Right lobe of liver (tissue), 6 donors: ENCODE measurements at regions not wholly inside any gene's neighbourhood (a gene's known extent, or its start where the extent isn't known, plus 50 kb on each side); places are given as distances from the start of the nearest gene placed in this dataset.

Experiments used
- ATAC-seq, 4 donors: fragments of 200-7000 bp; cut with Tn5 transposase; one replicate each; pipeline ENCODE4 v1.9.1; 2020; ENCODE audit warnings: mild to moderate bottlenecking in 4 of 4, moderate library complexity in 4 of 4
- DNase-seq, 3 donors: peaks; one replicate each; pipeline ENCODE4 v3.0.0-alpha.2; 2020
- H3K27ac ChIP-seq, 3 donors: fragments of 200-600 bp; one replicate each; pipeline ENCODE4 v1.8.0; 2022
- H3K27me3 ChIP-seq, 2 donors: fragments of 200-600 bp; one replicate each; pipeline ENCODE4 v1.8.0; 2022
- H3K36me3 ChIP-seq, 4 donors: fragments of 200-600 bp; sonication (generic) in 1 of 4; one replicate each; pipeline versions ENCODE4 v1.5.1 to v1.8.0; 2017 to 2022; ENCODE audit warnings: control low read depth in 1 of 4
- H3K4me1 ChIP-seq, 4 donors: fragments of 200-600 bp; sonication (generic) in 1 of 4; one replicate each; pipeline versions ENCODE4 v1.5.1 to v1.8.0; 2017 to 2022; ENCODE audit warnings: control low read depth in 1 of 4
- H3K4me3 ChIP-seq, 3 donors: fragments of 200-600 bp; one replicate each; pipeline ENCODE4 v1.8.0; 2022
- H3K9me3 ChIP-seq, 4 donors: fragments of 200-600 bp; sonication (generic) in 1 of 4; one replicate each; pipeline versions ENCODE4 v1.5.1 to v1.8.0; 2017 to 2022; ENCODE audit warnings: control low read depth in 1 of 4
- CTCF ChIP-seq, 4 donors: fragments of 200-600 bp in 3 of 4; fragments of 450-650 bp in 1 of 4; IDR thresholded peaks; one replicate each; pipeline versions ENCODE4 v1.5.1 to v1.8.0; 2016 to 2022; ENCODE audit warnings: antibody characterized with exemption in 4 of 4, mild to moderate bottlenecking in 2 of 4
- POLR2A ChIP-seq: fragments of 450-650 bp; IDR thresholded peaks from one replicate; pipeline ENCODE4 v1.6.1; 2017; ENCODE audit warnings: antibody characterized with exemption, mild to moderate bottlenecking
- WGBS: methylation state at CpG from one replicate; pipeline ENCODE4 v1.1.6; 2018; ENCODE audit warnings: low coverage, low lambda C conversion rate; ENCODE audit not compliant: insufficient coverage; ENCODE audit errors: missing lambda C conversion rate; 5-methylcytosine and 5-hydroxymethylcytosine counted together
- intact Hi-C, 2 donors: fragments of 100-400 bp; cut with DNase I; formaldehyde crosslinking; loops; one replicate each; pipeline versions ENCODE4 v1.11.2 to v1.14.1; 2022
- small RNA-seq, 2 experiments: library from RNA; depleted of rRNA; stranded (forward); fragments of <200 nt; gene quantifications; one replicate each; pipeline ENCODE3, GENCODE V24; 2016
- donor health status: DM: no; HTN: yes; CAD: no.
- donor health status: DM: no; HTN: no; CAD: no.
- donor health status: DM: no; HTN: no; CAD: no.
- donor health status: DM: no; HTN: yes; CAD: no.
- donor health status: DM: no; HTN: yes; CAD: no.

GRCh38 chr3:157572559-157573270 lies 69.5 kb upstream of the VEPH1 start:
- TF ChIP-seq POLR2A = no peak
- TF ChIP-seq CTCF (IDR thresholded peaks at IDR 0.05) = peak; percentile 61 to 73 (median 68)
- 27% methylated on average over 5 of the region's 8 CpGs for WGBS
- intact Hi-C loops = no loop called here

GRCh38 chr3:157566596-157566995 lies 63.4 kb upstream of the VEPH1 start:
- Histone ChIP-seq H3K27me3 (no peaks in the 10 kb centered on the region), H3K4me3 (no peak overlapping the region), H3K27ac (no peak overlapping the region), H3K4me1 (no peaks in the 10 kb centered on the region), H3K36me3 (no peaks in the 10 kb centered on the region), H3K9me3 (no peaks in the 10 kb centered on the region)
- ATAC-seq (no peak), DNase-seq (no peak)
- 50% methylated on average over 1 of the region's 1 CpG for WGBS
- intact Hi-C loops = no loop called here
- TF ChIP-seq CTCF (IDR thresholded peaks at IDR 0.05) (no peak), POLR2A (no peak)

More at GRCh38 chr3:157572559-157573270, 69.5 kb upstream of the VEPH1 start:
- no peak for DNase-seq
- Histone ChIP-seq H3K27ac (no peak overlapping the region), H3K9me3 (no peaks in the 10 kb centered on the region), H3K4me3 (no peak overlapping the region), H3K36me3 (no peaks in the 10 kb centered on the region), H3K27me3 (no peaks in the 10 kb centered on the region), H3K4me1 (no peaks in the 10 kb centered on the region)
- ATAC-seq = peak; percentile 65 to 77 (median 70)

GRCh38 chr3:157559401-157559800 lies 56.2 kb upstream of the VEPH1 start:
- TF ChIP-seq CTCF (IDR thresholded peaks at IDR 0.05) = no peak
- TF ChIP-seq POLR2A = no peak
- no peak overlapping the region for H3K27ac ChIP-seq
- no peaks in the 10 kb centered on the region for H3K27me3 ChIP-seq
- no peak overlapping the region for H3K4me3 ChIP-seq
- no peaks in the 10 kb centered on the region for H3K4me1 ChIP-seq
- H3K9me3 ChIP-seq = no peaks in the 10 kb centered on the region
- no peaks in the 10 kb centered on the region for H3K36me3 ChIP-seq
- DNase-seq (no peak), ATAC-seq (no peak)
- intact Hi-C loops = no loop called here
- 67% methylated on average over 1 of the region's 1 CpG for WGBS

Small RNAs in the stretch of these regions (small RNA-seq; reads per million reads assigned to genes)
- gene RN7SKP46 = 0 reads per million in 2 experiments
